ENCODE measurements at regions not wholly inside any gene's neighbourhood (a gene's known extent, or its start where the extent isn't known, plus 50 kb on each side); places are given as distances from the start of the nearest gene placed in this dataset.

GRCh38 chr12:93065896-93066295 lies 136.8 kb upstream of the EEA1 start:
- 86 to 91% (median 91%) methylated on average over 3 of the region's 3 CpGs for WGBS, 3 donors
- no peak for DNase-seq
- Histone ChIP-seq H3K27me3 (no peaks in the 10 kb centered on the region), H3K27ac (no peak overlapping the region), H3K9me3 (no peaks in the 10 kb centered on the region), H3K36me3 (no peaks in the 10 kb centered on the region), H3K4me3 (no peak overlapping the region), H3K4me1 (ENCODE audit: insufficient read depth) (peaks cover 10% of the 10 kb centered on the region)
- intact Hi-C loops (cut with DNase I), result no loop called here
- no peak for TF ChIP-seq CTCF (IDR thresholded peaks at IDR 0.05)
- TF ChIP-seq POLR2A (IDR thresholded peaks at IDR 0.05), result no peak
- no peak for TF ChIP-seq EP300 (IDR thresholded peaks at IDR 0.05)

GRCh38 chr12:93072340-93072739 lies 143.2 kb upstream of the EEA1 start:
- WGBS, 3 donors, result 63 to 65% (median 63%) methylated on average over 4 of the region's 4 CpGs
- Histone ChIP-seq H3K27ac (no peak overlapping the region), H3K9me3 (no peaks in the 10 kb centered on the region), H3K4me3 (no peak overlapping the region), H3K4me1 (ENCODE audit: insufficient read depth) (no peaks in the 10 kb centered on the region), H3K36me3 (no peaks in the 10 kb centered on the region), H3K27me3 (no peaks in the 10 kb centered on the region)
- TF ChIP-seq EP300 (IDR thresholded peaks at IDR 0.05), result no peak
- intact Hi-C loops (cut with DNase I), result no loop called here
- no peak for DNase-seq

GRCh38 chr12:93073324-93073723 lies 144.2 kb upstream of the EEA1 start:
- Histone ChIP-seq H3K9me3 (no peaks in the 10 kb centered on the region), H3K36me3 (no peaks in the 10 kb centered on the region), H3K27me3 (no peaks in the 10 kb centered on the region), H3K27ac (no peak overlapping the region), H3K4me3 (no peak overlapping the region), H3K4me1 (ENCODE audit: insufficient read depth) (no peaks in the 10 kb centered on the region)
- TF ChIP-seq CTCF (IDR thresholded peaks at IDR 0.05), result no peak
- no peak for TF ChIP-seq POLR2A (IDR thresholded peaks at IDR 0.05)
- TF ChIP-seq EP300 (IDR thresholded peaks at IDR 0.05), result no peak
- 78 to 79% (median 78%) methylated on average over 4 of the region's 4 CpGs for WGBS, 3 donors
- no peak for DNase-seq
- intact Hi-C loops (cut with DNase I), result no loop called here

GRCh38 chr12:93078059-93078458 lies 149.0 kb upstream of the EEA1 start:
- Histone ChIP-seq H3K9me3 (no peaks in the 10 kb centered on the region), H3K4me3 (no peak overlapping the region), H3K27ac (no peak overlapping the region), H3K27me3 (no peaks in the 10 kb centered on the region), H3K4me1 (ENCODE audit: insufficient read depth) (no peaks in the 10 kb centered on the region), H3K36me3 (no peaks in the 10 kb centered on the region)
- no peak for DNase-seq
- 53 to 56% (median 55%) methylated on average over 1 of the region's 1 CpG for WGBS, 3 donors
- no peak for TF ChIP-seq EP300 (IDR thresholded peaks at IDR 0.05)
- TF ChIP-seq CTCF (IDR thresholded peaks at IDR 0.05), result no peak
- TF ChIP-seq POLR2A (IDR thresholded peaks at IDR 0.05), result no peak
- intact Hi-C loops (cut with DNase I), result no loop called here

- Histone ChIP-seq H3K36me3 (no peaks in the 10 kb centered on the region), H3K9me3 (no peaks in the 10 kb centered on the region), H3K4me3 (no peak overlapping the region), H3K27ac (no peak overlapping the region), H3K27me3 (no peaks in the 10 kb centered on the region), H3K4me1 (ENCODE audit: insufficient read depth) (no peaks in the 10 kb centered on the region)
- no peak for DNase-seq
- no peak for TF ChIP-seq POLR2A (IDR thresholded peaks at IDR 0.05)
- TF ChIP-seq CTCF (IDR thresholded peaks at IDR 0.05), result no peak
- no peak for TF ChIP-seq EP300 (IDR thresholded peaks at IDR 0.05)
- 95 to 98% (median 96%) methylated on average over 8 of the region's 8 CpGs for WGBS, 3 donors
- intact Hi-C loops (cut with DNase I), result no loop called here
Observed at GRCh38 chr12:93078577-93078976, 149.5 kb upstream of the EEA1 start.

All from ovary (tissue), 7 donors.